ENCODE measurements at regions not wholly inside any gene's neighbourhood (a gene's known extent, or its start where the extent isn't known, plus 50 kb on each side); places are given as distances from the start of the nearest gene placed in this dataset.

DNA sequence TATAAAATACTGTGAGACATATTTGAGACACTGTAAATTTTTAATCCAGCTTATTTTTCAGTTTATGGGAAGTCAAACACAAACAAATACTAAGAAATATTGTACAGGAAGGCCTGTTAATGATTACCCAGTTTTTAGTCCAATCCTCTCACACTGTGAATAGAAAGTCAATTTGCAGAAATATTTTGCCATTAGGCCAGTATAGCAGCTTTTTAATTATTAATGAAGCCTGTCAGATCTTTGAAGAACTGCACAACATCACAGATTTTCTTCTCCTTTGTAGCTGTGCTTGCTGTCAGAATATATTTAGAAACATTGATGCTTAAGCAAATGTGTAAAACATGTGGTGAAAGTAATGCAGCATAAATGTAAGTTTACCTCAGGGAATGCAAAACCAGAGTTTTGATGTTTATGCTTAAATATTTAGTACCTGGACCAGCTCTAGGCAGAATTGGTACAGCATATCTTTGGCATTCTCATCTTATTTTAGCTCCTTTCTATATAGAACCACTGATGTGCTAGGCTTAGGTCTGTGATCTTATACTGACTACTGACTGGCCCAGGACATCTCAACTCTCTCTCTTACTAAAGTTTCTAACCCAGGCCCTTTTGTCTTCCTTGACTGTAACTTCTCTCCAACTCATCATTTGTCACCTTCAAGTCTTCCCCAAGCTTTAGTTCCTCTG lies 230.8 kb upstream of the NAV3 start:
- POLR2A ChIA-PET, result no interaction called here
- no peak overlapping the region for H3K27ac ChIP-seq (ENCODE audit: low read depth in 1 of 2, low read length in 2 of 2)
- no peaks in the 10 kb centered on the region for H3K4me1 ChIP-seq (ENCODE audit: insufficient read depth, low read length)
- H3K4me1 Mint-ChIP-seq (ENCODE audit: low read depth), result no peaks in the 10 kb centered on the region
- H3K27me3 ChIP-seq (ENCODE audit: control insufficient read depth in 1 of 2, insufficient read depth in 2 of 2, low read length in 2 of 2), result no peaks in the 10 kb centered on the region
- H3K27me3 Mint-ChIP-seq, result no peaks in the 10 kb centered on the region
- intact Hi-C loops (cut with DNase I, micrococcal nuclease), result no loop called here
- H3K36me3 Mint-ChIP-seq (ENCODE audit: low read depth), result no peaks in the 10 kb centered on the region
- H3K9me3 Mint-ChIP-seq, result peaks cover 4% of the 10 kb centered on the region
- H3K36me3 ChIP-seq (ENCODE audit: insufficient read depth, low read length), result no peaks in the 10 kb centered on the region
- no peaks in the 10 kb centered on the region for H3K9me3 ChIP-seq (ENCODE audit: control insufficient read depth in 1 of 2, insufficient read depth in 1 of 2, low read length in 2 of 2)
- no peak overlapping the region for H3K4me3 ChIP-seq (ENCODE audit: low read length)
- no peak overlapping the region for H3K4me3 Mint-ChIP-seq
- H3K27ac Mint-ChIP-seq, result no peak overlapping the region
- TF ChIP-seq, protein P1, sequence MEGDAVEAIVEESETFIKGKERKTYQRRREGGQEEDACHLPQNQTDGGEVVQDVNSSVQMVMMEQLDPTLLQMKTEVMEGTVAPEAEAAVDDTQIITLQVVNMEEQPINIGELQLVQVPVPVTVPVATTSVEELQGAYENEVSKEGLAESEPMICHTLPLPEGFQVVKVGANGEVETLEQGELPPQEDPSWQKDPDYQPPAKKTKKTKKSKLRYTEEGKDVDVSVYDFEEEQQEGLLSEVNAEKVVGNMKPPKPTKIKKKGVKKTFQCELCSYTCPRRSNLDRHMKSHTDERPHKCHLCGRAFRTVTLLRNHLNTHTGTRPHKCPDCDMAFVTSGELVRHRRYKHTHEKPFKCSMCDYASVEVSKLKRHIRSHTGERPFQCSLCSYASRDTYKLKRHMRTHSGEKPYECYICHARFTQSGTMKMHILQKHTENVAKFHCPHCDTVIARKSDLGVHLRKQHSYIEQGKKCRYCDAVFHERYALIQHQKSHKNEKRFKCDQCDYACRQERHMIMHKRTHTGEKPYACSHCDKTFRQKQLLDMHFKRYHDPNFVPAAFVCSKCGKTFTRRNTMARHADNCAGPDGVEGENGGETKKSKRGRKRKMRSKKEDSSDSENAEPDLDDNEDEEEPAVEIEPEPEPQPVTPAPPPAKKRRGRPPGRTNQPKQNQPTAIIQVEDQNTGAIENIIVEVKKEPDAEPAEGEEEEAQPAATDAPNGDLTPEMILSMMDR (IDR thresholded peaks at IDR 0.05), result no peak
- DNase-seq, result no peak
- CTCF ChIA-PET, result no interaction called here
- no peak for ATAC-seq (ENCODE audit: poor library complexity)

DNA sequence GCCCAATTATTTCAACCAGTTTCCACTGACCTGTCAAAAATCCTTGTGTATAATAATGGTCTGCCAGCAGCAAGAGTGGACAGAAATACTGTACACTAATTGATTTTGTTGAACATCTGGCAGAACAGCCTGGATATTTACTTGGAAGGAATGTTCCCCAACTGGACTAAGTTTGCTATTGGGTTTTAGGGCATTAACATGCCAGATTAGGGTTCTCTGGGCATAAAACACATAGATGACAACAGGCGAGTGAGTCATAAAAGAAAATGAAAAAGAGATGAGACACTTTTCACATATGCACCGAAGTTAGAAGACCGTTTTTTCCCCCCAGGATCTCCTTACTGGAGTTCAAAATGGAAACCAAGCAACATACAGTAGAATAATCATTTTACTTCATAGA lies 236.3 kb upstream of the NAV3 start:
- TF ChIP-seq, protein P1 (IDR thresholded peaks at IDR 0.05), result no peak
- H3K27ac Mint-ChIP-seq, result no peak overlapping the region
- H3K4me1 Mint-ChIP-seq (ENCODE audit: low read depth), result no peaks in the 10 kb centered on the region
- Histone ChIP-seq H3K9me3 (ENCODE audit: control insufficient read depth in 1 of 2, insufficient read depth in 1 of 2, low read length in 2 of 2) (no peaks in the 10 kb centered on the region), H3K4me1 (ENCODE audit: insufficient read depth, low read length) (no peaks in the 10 kb centered on the region), H3K36me3 (ENCODE audit: insufficient read depth, low read length) (no peaks in the 10 kb centered on the region), H3K27me3 (ENCODE audit: control insufficient read depth in 1 of 2, insufficient read depth in 2 of 2, low read length in 2 of 2) (no peaks in the 10 kb centered on the region), H3K27ac (ENCODE audit: low read depth in 1 of 2, low read length in 2 of 2) (no peak overlapping the region), H3K4me3 (ENCODE audit: low read length) (no peak overlapping the region)
- H3K27me3 Mint-ChIP-seq, result no peaks in the 10 kb centered on the region
- no peak overlapping the region for H3K4me3 Mint-ChIP-seq
- ATAC-seq (ENCODE audit: poor library complexity), result no peak
- intact Hi-C loops (cut with DNase I, micrococcal nuclease), result no loop called here
- DNase-seq, result no peak
- H3K9me3 Mint-ChIP-seq, result peaks cover 2% of the 10 kb centered on the region
- ChIA-PET CTCF (no interaction called here), POLR2A (no interaction called here)
- no peaks in the 10 kb centered on the region for H3K36me3 Mint-ChIP-seq (ENCODE audit: low read depth)

DNA sequence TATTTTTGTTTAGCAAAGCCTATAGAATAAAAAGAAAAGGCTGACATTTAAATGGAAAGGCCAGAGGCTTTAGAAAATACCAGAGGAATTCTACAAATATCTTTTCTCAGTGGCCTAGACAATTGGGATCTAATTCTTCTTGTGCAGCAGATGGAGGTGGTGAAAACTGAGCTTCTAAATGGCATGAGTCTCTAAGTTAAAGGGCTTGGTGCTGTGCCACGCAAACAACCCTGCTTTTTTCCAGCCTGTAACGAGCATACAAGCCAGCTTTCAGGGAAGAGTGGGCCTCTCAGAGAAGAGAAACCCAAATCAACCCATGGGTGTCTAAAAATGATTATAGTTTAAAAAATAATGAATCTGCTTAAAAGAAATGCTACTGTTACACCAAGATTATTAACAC lies 237.9 kb upstream of the NAV3 start:
- Histone ChIP-seq H3K27me3 (ENCODE audit: control insufficient read depth in 1 of 2, insufficient read depth in 2 of 2, low read length in 2 of 2) (no peaks in the 10 kb centered on the region), H3K36me3 (ENCODE audit: insufficient read depth, low read length) (no peaks in the 10 kb centered on the region), H3K27ac (ENCODE audit: low read depth in 1 of 2, low read length in 2 of 2) (no peak overlapping the region), H3K9me3 (ENCODE audit: control insufficient read depth in 1 of 2, insufficient read depth in 1 of 2, low read length in 2 of 2) (no peaks in the 10 kb centered on the region), H3K4me1 (ENCODE audit: insufficient read depth, low read length) (no peaks in the 10 kb centered on the region), H3K4me3 (ENCODE audit: low read length) (no peak overlapping the region)
- DNase-seq (no peak), ATAC-seq (ENCODE audit: poor library complexity) (no peak)
- Mint-ChIP-seq H3K4me3 (no peak overlapping the region), H3K9me3 (no peaks in the 10 kb centered on the region), H3K36me3 (ENCODE audit: low read depth) (no peaks in the 10 kb centered on the region), H3K4me1 (ENCODE audit: low read depth) (no peaks in the 10 kb centered on the region), H3K27me3 (no peaks in the 10 kb centered on the region), H3K27ac (no peak overlapping the region)
- CTCF ChIA-PET, result no interaction called here
- POLR2A ChIA-PET, result no interaction called here
- TF ChIP-seq, protein P1 (IDR thresholded peaks at IDR 0.05), result no peak
- intact Hi-C loops (cut with DNase I, micrococcal nuclease), result no loop called here

All from CD4-positive, alpha-beta T cell (primary cell).